CD8-positive, alpha-beta memory T cell (primary cell): ENCODE measurements at regions not wholly inside any gene's neighbourhood (a gene's known extent, or its start where the extent isn't known, plus 50 kb on each side); places are given as distances from the start of the nearest gene placed in this dataset.
"Not testable (repeated sequence)": the region's sequence is repeated elsewhere in the genome, so short reads cannot be mapped to it uniquely, and the experiment has no call there.

Experiments
- CTCF ChIA-PET: fragments of 350-600 bp; sonication (Branson Sonifier 250); formaldehyde crosslinking; loops from one replicate; lab custom pipeline; 2021; ENCODE audit warnings: antibody characterized with exemption; lab: Charles Lee
- POLR2A ChIA-PET: fragments of 350-600 bp; sonication (Branson Sonifier 250); formaldehyde crosslinking; loops from one replicate; lab custom pipeline; 2021; ENCODE audit warnings: antibody characterized with exemption; lab: Charles Lee
- DNase-seq, 5 donors: peaks; one replicate each; pipeline versions ENCODE4 v3.0.0 to v3.0.0-alpha.2; 2020 to 2022; ENCODE audit warnings: mixed read lengths in 1 of 5
- H3K27ac ChIP-seq: one replicate; pipeline ENCODE4 v1.7.0; 2013; ENCODE audit warnings: low read depth, mild to moderate bottlenecking, low read length, moderate library complexity
- H3K27me3 ChIP-seq: 2 replicates; pipeline ENCODE4 v1.7.0; 2013; ENCODE audit warnings: low read length, mild to moderate bottlenecking; ENCODE audit not compliant: insufficient read depth, poor library complexity, severe bottlenecking
- H3K36me3 ChIP-seq: 2 replicates; pipeline ENCODE4 v1.7.0; 2013; ENCODE audit warnings: mild to moderate bottlenecking, low read length, moderate library complexity; ENCODE audit not compliant: insufficient read depth
- H3K4me1 ChIP-seq: 2 replicates; pipeline ENCODE4 v1.7.0; 2013; ENCODE audit warnings: mild to moderate bottlenecking, low read length, moderate library complexity; ENCODE audit not compliant: insufficient read depth
- H3K4me3 ChIP-seq: 2 replicates; pipeline ENCODE4 v1.7.0; 2013; ENCODE audit warnings: mild to moderate bottlenecking, low read length
- H3K9me3 ChIP-seq: 2 replicates; pipeline ENCODE4 v1.7.0; 2013; ENCODE audit warnings: mild to moderate bottlenecking, low read length
- H3K27ac Mint-ChIP-seq, 8 donors: one replicate each; pipeline ENCODE4 v1.8.0; 2020 to 2021; ENCODE audit warnings: mixed read lengths in 8 of 8, mild to moderate bottlenecking in 6 of 8, inconsistent platforms in 3 of 8, moderate library complexity in 3 of 8
- H3K27me3 Mint-ChIP-seq, 2 donors: one replicate each; pipeline ENCODE4 v1.8.0; 2020 to 2021; ENCODE audit warnings: mixed read lengths in 2 of 2, mild to moderate bottlenecking in 1 of 2, moderate library complexity in 1 of 2
- H3K36me3 Mint-ChIP-seq, 3 donors: one replicate each; pipeline ENCODE4 v1.8.0; 2020 to 2021; ENCODE audit warnings: mixed read lengths in 3 of 3, inconsistent platforms in 1 of 3, mild to moderate bottlenecking in 1 of 3
- H3K4me1 Mint-ChIP-seq, 3 donors: one replicate each; pipeline ENCODE4 v1.8.0; 2020 to 2021; ENCODE audit warnings: mixed read lengths in 3 of 3, inconsistent platforms in 1 of 3, mild to moderate bottlenecking in 1 of 3
- H3K4me3 Mint-ChIP-seq, 7 donors: one replicate each; pipeline ENCODE4 v1.8.0; 2020 to 2021; ENCODE audit warnings: mixed read lengths in 7 of 7, mild to moderate bottlenecking in 6 of 7, moderate library complexity in 4 of 7, inconsistent platforms in 2 of 7
- H3K9me3 Mint-ChIP-seq, 5 donors: one replicate each; pipeline ENCODE4 v1.8.0; 2020 to 2022; ENCODE audit warnings: mixed read lengths in 5 of 5, mild to moderate bottlenecking in 3 of 5, moderate library complexity in 2 of 5, inconsistent platforms in 1 of 5

- Histone ChIP-seq H3K27ac (no peak overlapping the region), H3K27me3 (no peaks in the 10 kb centered on the region), H3K4me3 (no peak overlapping the region), H3K4me1 (no peaks in the 10 kb centered on the region), H3K36me3 (no peaks in the 10 kb centered on the region), H3K9me3 (no peaks in the 10 kb centered on the region)
- DNase-seq: no peak
- CTCF ChIA-PET: no interaction called here
- no peak overlapping the region for H3K27ac Mint-ChIP-seq
- H3K27me3 Mint-ChIP-seq: no peaks in the 10 kb centered on the region
- no peaks in the 10 kb centered on the region for H3K36me3 Mint-ChIP-seq
- peaks cover 6 to 32% (median 13%) of the 10 kb centered on the region in 5 donors for H3K9me3 Mint-ChIP-seq
- POLR2A ChIA-PET: no interaction called here
- H3K4me1 Mint-ChIP-seq: no peaks in the 10 kb centered on the region
- no peak overlapping the region for H3K4me3 Mint-ChIP-seq
Measured at GRCh38 chr13:65677906-65678305, 1552.2 kb downstream of the PCDH9 start.

GRCh38 chr13:65675383-65675782 is 1554.8 kb downstream of the PCDH9 start:
- H3K4me1 ChIP-seq, H3K27me3 ChIP-seq, CTCF ChIA-PET, H3K36me3 Mint-ChIP-seq, H3K4me1 Mint-ChIP-seq, POLR2A ChIA-PET, H3K9me3 ChIP-seq, H3K36me3 ChIP-seq, H3K27ac ChIP-seq, H3K4me3 Mint-ChIP-seq, H3K27me3 Mint-ChIP-seq, H3K27ac Mint-ChIP-seq, H3K4me3 ChIP-seq, DNase-seq: not testable (repeated sequence)
- H3K9me3 Mint-ChIP-seq: peaks cover 22 to 55% (median 31%) of the 10 kb centered on the region in 5 donors

- no peak overlapping the region for H3K27ac ChIP-seq
- no peaks in the 10 kb centered on the region for H3K27me3 ChIP-seq
- POLR2A ChIA-PET: no interaction called here
- H3K9me3 Mint-ChIP-seq: peaks cover 26 to 71% (median 35%) of the 10 kb centered on the region in 5 donors
- CTCF ChIA-PET: no interaction called here
- H3K36me3 ChIP-seq: no peaks in the 10 kb centered on the region
- H3K4me1 Mint-ChIP-seq: no peaks in the 10 kb centered on the region
- no peaks in the 10 kb centered on the region for H3K9me3 ChIP-seq
- no peak overlapping the region for H3K4me3 ChIP-seq
- H3K27me3 Mint-ChIP-seq: no peaks in the 10 kb centered on the region
- no peaks in the 10 kb centered on the region for H3K4me1 ChIP-seq
- H3K27ac Mint-ChIP-seq: no peak overlapping the region
- H3K36me3 Mint-ChIP-seq: no peaks in the 10 kb centered on the region
- H3K4me3 Mint-ChIP-seq: no peak overlapping the region
- DNase-seq: no peak
Measured at GRCh38 chr13:65670014-65670625, 1560.0 kb downstream of the PCDH9 start.

GRCh38 chr13:65660731-65661130 is 1569.4 kb downstream of the PCDH9 start:
- no peak for DNase-seq
- Mint-ChIP-seq H3K9me3 (peaks cover 2 to 20% (median 12%) of the 10 kb centered on the region in 5 donors), H3K4me3 (no peak overlapping the region), H3K4me1 (no peaks in the 10 kb centered on the region), H3K27ac (no peak overlapping the region), H3K27me3 (no peaks in the 10 kb centered on the region), H3K36me3 (no peaks in the 10 kb centered on the region)
- no peaks in the 10 kb centered on the region for H3K4me1 ChIP-seq
- H3K9me3 ChIP-seq: no peaks in the 10 kb centered on the region
- ChIA-PET CTCF (no interaction called here), POLR2A (no interaction called here)
- no peak overlapping the region for H3K27ac ChIP-seq
- H3K36me3 ChIP-seq: no peaks in the 10 kb centered on the region
- no peak overlapping the region for H3K4me3 ChIP-seq
- no peaks in the 10 kb centered on the region for H3K27me3 ChIP-seq

- Histone ChIP-seq H3K27ac (no peak overlapping the region), H3K27me3 (no peaks in the 10 kb centered on the region), H3K4me3 (no peak overlapping the region), H3K36me3 (no peaks in the 10 kb centered on the region), H3K9me3 (no peaks in the 10 kb centered on the region), H3K4me1 (no peaks in the 10 kb centered on the region)
- POLR2A ChIA-PET: no interaction called here
- CTCF ChIA-PET: no interaction called here
- H3K27ac Mint-ChIP-seq: no peak overlapping the region
- no peaks in the 10 kb centered on the region for H3K4me1 Mint-ChIP-seq
- no peaks in the 10 kb centered on the region for H3K27me3 Mint-ChIP-seq
- no peaks in the 10 kb centered on the region for H3K36me3 Mint-ChIP-seq
- DNase-seq: no peak
- H3K4me3 Mint-ChIP-seq: no peak overlapping the region
- H3K9me3 Mint-ChIP-seq: peaks cover 0 to 16% (median 7%) of the 10 kb centered on the region in 5 donors
Measured at GRCh38 chr13:65656740-65657329, 1573.3 kb downstream of the PCDH9 start.

- no peak overlapping the region for H3K4me3 ChIP-seq
- Mint-ChIP-seq H3K4me3 (no peak overlapping the region), H3K4me1 (no peaks in the 10 kb centered on the region), H3K27ac (no peak overlapping the region), H3K36me3 (no peaks in the 10 kb centered on the region), H3K9me3 (peaks cover 0 to 17% (median 2%) of the 10 kb centered on the region in 5 donors), H3K27me3 (no peaks in the 10 kb centered on the region)
- no peaks in the 10 kb centered on the region for H3K9me3 ChIP-seq
- no peaks in the 10 kb centered on the region for H3K27me3 ChIP-seq
- no peaks in the 10 kb centered on the region for H3K36me3 ChIP-seq
- DNase-seq: no peak
- ChIA-PET POLR2A (no interaction called here), CTCF (no interaction called here)
- no peaks in the 10 kb centered on the region for H3K4me1 ChIP-seq
- no peak overlapping the region for H3K27ac ChIP-seq
Measured at GRCh38 chr13:65653613-65654012, 1576.5 kb downstream of the PCDH9 start.

GRCh38 chr13:65650321-65650720 is 1579.8 kb downstream of the PCDH9 start:
- Mint-ChIP-seq H3K4me3 (no peak overlapping the region), H3K27ac (no peak overlapping the region), H3K9me3 (peaks cover 1 to 29% (median 2%) of the 10 kb centered on the region in 5 donors), H3K27me3 (no peaks in the 10 kb centered on the region), H3K36me3 (no peaks in the 10 kb centered on the region), H3K4me1 (no peaks in the 10 kb centered on the region)
- Histone ChIP-seq H3K27ac (no peak overlapping the region), H3K36me3 (no peaks in the 10 kb centered on the region), H3K4me3 (no peak overlapping the region), H3K4me1 (no peaks in the 10 kb centered on the region), H3K27me3 (no peaks in the 10 kb centered on the region), H3K9me3 (peaks cover 6% of the 10 kb centered on the region)
- POLR2A ChIA-PET: no interaction called here
- no peak for DNase-seq
- CTCF ChIA-PET: no interaction called here

GRCh38 chr13:65642996-65643395 is 1587.1 kb downstream of the PCDH9 start:
- no peaks in the 10 kb centered on the region for H3K27me3 ChIP-seq
- H3K4me3 ChIP-seq: no peak overlapping the region
- H3K27me3 Mint-ChIP-seq: no peaks in the 10 kb centered on the region
- ChIA-PET POLR2A (no interaction called here), CTCF (no interaction called here)
- peaks cover 0 to 50% (median 0%) of the 10 kb centered on the region in 5 donors for H3K9me3 Mint-ChIP-seq
- H3K36me3 ChIP-seq: no peaks in the 10 kb centered on the region
- H3K27ac ChIP-seq: no peak overlapping the region
- H3K36me3 Mint-ChIP-seq: no peaks in the 10 kb centered on the region
- H3K4me1 Mint-ChIP-seq: no peaks in the 10 kb centered on the region
- H3K27ac Mint-ChIP-seq: no peak overlapping the region
- no peak for DNase-seq
- H3K9me3 ChIP-seq: peaks cover 6% of the 10 kb centered on the region
- no peak overlapping the region for H3K4me3 Mint-ChIP-seq
- H3K4me1 ChIP-seq: no peaks in the 10 kb centered on the region
